BE2C (cell line): ENCODE measurements at regions not wholly inside any gene's neighbourhood (a gene's known extent, or its start where the extent isn't known, plus 50 kb on each side); places are given as distances from the start of the nearest gene placed in this dataset.

Experiments
- DNase-seq: peaks from one replicate; pipeline ENCODE4 v3.0.0-alpha.2; 2020
- H3K27me3 ChIP-seq: fragments of 250-450 bp; sonication (Bioruptor Pico); 2 replicates; pipeline ENCODE4 v1.5.1; 2020; ENCODE audit warnings: mild to moderate bottlenecking
- H3K36me3 ChIP-seq: fragments of 250-450 bp; sonication (Bioruptor Pico); 2 replicates; pipeline ENCODE4 v1.5.1; 2020; ENCODE audit warnings: mild to moderate bottlenecking
- H3K4me1 ChIP-seq: fragments of 250-450 bp; sonication (Bioruptor Pico); 2 replicates; pipeline ENCODE4 v1.5.1; 2020
- H3K4me3 ChIP-seq: 2 replicates; pipeline ENCODE4 v1.5.1; 2011; ENCODE audit warnings: low read depth, low read length
- H3K9me3 ChIP-seq: fragments of 250-450 bp; sonication (Bioruptor Pico); 2 replicates; pipeline ENCODE4 v1.5.1; 2020
- TF ChIP-seq, protein P1 (sequence below): IDR thresholded peaks from 2 replicates; pipeline ENCODE4 v1.5.1; 2012; ENCODE audit warnings: mild to moderate bottlenecking, low read depth, low read length

DNA sequence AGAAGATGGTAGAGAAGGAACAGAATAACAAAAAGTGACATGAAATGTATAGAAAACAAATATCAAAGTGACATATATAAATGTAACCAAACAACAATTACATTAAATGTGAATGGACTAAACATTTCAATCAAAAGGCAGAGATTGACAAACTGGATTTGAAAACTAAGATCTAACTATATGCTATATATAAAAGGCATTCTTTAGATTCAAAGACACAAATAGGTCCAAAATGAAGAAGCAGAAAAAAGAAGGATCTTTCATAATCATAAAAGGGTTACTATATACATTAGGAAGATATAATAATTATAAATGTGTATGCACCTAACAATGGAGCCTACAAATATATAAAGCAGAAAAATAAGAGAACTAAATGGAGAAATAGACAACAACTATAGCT, 183.7 kb downstream of the METTL4 start:
- DNase-seq: no peak
- no peaks in the 10 kb centered on the region for H3K9me3 ChIP-seq
- no peak overlapping the region for H3K4me3 ChIP-seq
- TF ChIP-seq, protein P1, sequence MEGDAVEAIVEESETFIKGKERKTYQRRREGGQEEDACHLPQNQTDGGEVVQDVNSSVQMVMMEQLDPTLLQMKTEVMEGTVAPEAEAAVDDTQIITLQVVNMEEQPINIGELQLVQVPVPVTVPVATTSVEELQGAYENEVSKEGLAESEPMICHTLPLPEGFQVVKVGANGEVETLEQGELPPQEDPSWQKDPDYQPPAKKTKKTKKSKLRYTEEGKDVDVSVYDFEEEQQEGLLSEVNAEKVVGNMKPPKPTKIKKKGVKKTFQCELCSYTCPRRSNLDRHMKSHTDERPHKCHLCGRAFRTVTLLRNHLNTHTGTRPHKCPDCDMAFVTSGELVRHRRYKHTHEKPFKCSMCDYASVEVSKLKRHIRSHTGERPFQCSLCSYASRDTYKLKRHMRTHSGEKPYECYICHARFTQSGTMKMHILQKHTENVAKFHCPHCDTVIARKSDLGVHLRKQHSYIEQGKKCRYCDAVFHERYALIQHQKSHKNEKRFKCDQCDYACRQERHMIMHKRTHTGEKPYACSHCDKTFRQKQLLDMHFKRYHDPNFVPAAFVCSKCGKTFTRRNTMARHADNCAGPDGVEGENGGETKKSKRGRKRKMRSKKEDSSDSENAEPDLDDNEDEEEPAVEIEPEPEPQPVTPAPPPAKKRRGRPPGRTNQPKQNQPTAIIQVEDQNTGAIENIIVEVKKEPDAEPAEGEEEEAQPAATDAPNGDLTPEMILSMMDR: no peak
- H3K36me3 ChIP-seq: no peaks in the 10 kb centered on the region
- no peaks in the 10 kb centered on the region for H3K4me1 ChIP-seq
- no peaks in the 10 kb centered on the region for H3K27me3 ChIP-seq

DNA sequence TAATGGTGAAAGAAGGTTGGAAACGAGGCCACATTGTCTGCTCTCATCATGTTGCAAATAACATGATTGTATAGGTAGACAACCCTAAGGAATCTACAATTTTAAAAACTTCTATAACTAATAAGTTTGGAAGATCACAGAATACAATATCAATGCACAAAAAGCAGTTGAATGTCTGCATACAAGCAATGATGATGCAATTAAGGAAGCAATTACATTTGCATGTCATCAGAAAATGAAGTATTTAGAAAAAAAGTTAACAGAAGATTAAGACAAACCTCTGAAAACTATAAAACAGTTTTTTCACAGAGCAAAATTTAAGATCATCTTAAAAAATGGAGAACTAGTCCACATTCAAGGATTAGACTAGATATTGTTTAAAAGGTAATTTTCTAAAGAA, 181.1 kb downstream of the METTL4 start:
- Histone ChIP-seq H3K36me3 (no peaks in the 10 kb centered on the region), H3K4me1 (no peaks in the 10 kb centered on the region), H3K4me3 (no peak overlapping the region), H3K9me3 (no peaks in the 10 kb centered on the region), H3K27me3 (no peaks in the 10 kb centered on the region)
- no peak for DNase-seq
- TF ChIP-seq, protein P1: no peak

- H3K9me3 ChIP-seq: no peaks in the 10 kb centered on the region
- DNase-seq: no peak
- no peaks in the 10 kb centered on the region for H3K4me1 ChIP-seq
- H3K27me3 ChIP-seq: no peaks in the 10 kb centered on the region
- H3K4me3 ChIP-seq: no peak overlapping the region
- H3K36me3 ChIP-seq: no peaks in the 10 kb centered on the region
- TF ChIP-seq, protein P1: no peak
Observed at GRCh38 chr18:2391470-2391869, 179.8 kb downstream of the METTL4 start.

DNA sequence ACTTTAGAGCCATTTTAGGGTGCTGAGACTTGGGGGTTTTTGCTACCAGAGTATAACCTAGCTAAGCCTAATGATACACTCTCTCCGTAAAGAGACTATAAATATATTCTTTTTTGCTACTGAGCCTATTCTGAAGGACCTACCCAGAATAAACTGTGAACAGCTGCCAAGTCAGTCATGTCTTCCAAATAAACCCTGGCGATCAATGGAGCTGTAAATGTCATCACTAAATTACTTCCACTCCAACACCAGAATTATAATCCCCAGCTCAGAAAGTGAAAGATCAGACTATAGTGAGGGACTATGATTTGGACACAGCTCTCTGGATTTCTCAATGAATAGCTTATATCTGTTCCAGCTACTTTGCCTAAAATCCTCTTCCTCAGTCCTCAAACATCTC, 178.9 kb downstream of the METTL4 start:
- TF ChIP-seq, protein P1: no peak

DNA sequence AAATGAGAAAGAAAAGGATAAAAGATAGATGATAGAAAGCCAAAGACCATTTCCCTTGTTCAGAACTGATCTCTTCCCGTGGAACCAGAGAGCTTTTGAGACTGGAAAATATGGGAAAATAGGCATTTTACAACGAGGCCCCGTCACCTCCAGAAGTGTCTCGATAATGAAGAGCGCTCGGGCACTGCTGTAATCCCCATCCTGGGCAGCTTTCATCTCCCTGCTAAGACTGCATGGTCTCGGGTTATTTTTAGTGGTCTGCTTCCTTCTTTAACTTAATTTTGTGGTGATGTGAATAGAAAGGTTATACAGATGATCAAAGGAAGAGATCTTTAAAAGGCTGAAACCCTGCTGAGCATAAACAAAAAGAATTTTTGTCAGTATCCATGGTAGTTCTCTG, 176.6 kb downstream of the METTL4 start:
- Histone ChIP-seq H3K36me3 (no peaks in the 10 kb centered on the region), H3K27me3 (no peaks in the 10 kb centered on the region), H3K4me1 (no peaks in the 10 kb centered on the region), H3K4me3 (no peak overlapping the region), H3K9me3 (no peaks in the 10 kb centered on the region)
- TF ChIP-seq, protein P1: no peak
- DNase-seq: no peak

More for the DNA sequence above, 178.9 kb downstream of the METTL4 start:
- Histone ChIP-seq H3K27me3 (no peaks in the 10 kb centered on the region), H3K4me3 (no peak overlapping the region), H3K4me1 (no peaks in the 10 kb centered on the region), H3K9me3 (no peaks in the 10 kb centered on the region), H3K36me3 (no peaks in the 10 kb centered on the region)
- no peak for DNase-seq

- no peaks in the 10 kb centered on the region for H3K36me3 ChIP-seq
- TF ChIP-seq, protein P1: no peak
- H3K27me3 ChIP-seq: no peaks in the 10 kb centered on the region
- H3K4me3 ChIP-seq: no peak overlapping the region
- H3K9me3 ChIP-seq: no peaks in the 10 kb centered on the region
- no peaks in the 10 kb centered on the region for H3K4me1 ChIP-seq
- DNase-seq: no peak
Observed at GRCh38 chr18:2395427-2396161, 175.7 kb downstream of the METTL4 start.
